ENCODE measurements at regions not wholly inside any gene's neighbourhood (a gene's known extent, or its start where the extent isn't known, plus 50 kb on each side); places are given as distances from the start of the nearest gene placed in this dataset.
"Not testable (repeated sequence)": the region's sequence is repeated elsewhere in the genome, so short reads cannot be mapped to it uniquely, and the experiment has no call there.

DNA sequence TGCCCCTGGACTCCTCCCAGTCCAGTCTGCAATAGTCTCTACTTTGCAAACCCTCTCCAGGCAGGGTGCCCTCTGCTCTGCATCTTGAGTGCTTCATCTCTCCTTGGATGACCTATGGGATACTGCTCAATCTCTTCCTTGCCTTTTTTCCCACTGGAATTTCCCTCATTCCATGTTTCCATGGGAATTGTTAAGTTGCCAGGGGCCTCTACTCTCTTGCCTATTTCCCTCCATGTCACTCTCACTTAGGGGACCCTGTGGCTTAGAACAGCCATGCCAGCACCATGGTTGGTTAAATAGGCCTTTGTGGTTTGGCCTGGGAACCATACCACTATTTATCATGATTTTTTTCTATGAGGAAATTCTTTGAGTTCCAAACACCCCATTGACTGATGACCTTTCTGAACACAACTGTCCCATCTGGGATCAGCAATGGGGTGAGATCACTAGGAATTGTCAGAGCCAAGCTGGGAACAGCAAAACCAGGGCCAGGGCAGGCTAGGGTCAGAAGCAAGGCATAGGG, 91.4 kb upstream of the RBMS1 start:
- no peak for DNase-seq

DNA sequence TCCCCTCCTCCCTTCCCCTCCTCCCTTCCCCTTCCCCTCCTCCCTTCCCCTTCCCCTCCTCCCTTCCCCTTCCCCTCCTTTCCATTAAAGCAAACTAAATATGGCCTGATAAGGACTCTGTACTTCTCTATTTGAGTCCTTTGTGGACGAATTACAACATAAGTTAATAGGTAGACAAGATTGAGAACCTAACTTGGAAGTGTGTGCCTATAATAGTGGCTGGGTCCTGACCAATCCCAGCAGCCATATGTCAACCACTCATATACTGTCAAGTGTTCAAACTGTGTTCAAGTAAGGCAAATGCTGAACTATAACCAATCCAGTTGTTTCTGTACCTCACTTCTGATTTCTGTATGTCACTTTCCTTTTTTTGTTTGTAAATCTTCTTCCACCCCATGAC, 97.1 kb upstream of the RBMS1 start:
- DNase-seq, result no peak

DNA sequence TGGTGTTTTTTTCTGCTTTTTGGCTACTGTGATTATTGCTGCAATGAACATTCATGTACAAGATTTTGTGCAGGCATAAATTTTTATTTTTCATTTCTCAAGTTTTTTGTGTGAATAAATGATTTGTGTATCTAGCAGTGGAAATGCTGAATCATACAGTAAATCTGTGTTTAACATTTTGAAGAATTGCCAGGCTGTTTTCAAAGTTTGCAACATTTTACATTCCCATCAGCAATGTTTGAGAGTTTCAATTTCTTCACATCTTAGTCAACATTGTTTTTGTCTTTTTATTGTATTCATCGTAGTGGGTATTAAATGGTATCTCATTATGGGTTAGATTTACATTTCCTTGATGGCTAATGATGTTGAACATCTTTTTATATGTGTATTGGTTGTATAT, 98.8 kb upstream of the RBMS1 start:
- DNase-seq, result no peak

DNA sequence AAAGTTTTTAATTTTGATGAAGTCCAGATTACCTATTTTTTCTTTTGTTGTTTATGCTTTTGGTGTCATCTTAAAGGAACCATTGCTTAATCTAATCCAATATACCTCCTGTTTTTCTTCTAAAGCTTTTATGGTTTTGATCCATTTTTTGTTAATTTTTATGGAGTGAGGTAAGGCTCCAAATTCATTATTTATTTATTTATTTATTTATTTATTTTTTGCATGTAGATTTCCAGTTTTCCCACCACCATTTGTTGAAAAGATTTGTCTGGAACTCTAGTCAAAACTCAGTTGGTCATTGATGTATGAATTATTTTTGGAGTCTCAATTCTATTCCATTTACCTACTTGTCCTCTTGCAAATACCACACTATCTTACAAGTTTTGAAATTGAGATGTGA, 99.4 kb upstream of the RBMS1 start:
- DNase-seq, result no peak

DNA sequence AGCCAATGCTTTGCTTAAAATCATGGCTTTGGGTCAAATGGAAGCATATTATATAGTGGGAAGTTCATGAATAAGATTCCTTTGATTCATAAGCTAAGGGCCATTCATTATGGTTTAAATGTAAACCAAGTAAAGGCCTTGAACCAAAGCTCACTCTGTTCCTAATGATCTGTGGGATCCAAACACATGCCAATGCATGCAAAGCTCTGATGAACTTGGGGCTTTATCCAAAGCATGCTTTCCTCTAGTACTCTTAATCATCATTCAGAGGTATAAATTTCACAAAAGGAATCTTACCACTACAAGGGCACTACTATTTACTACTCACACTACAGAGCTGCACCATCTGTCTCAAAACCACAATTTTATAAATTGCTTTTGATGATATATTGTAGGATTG, 102.8 kb upstream of the RBMS1 start:
- DNase-seq, result no peak

DNA sequence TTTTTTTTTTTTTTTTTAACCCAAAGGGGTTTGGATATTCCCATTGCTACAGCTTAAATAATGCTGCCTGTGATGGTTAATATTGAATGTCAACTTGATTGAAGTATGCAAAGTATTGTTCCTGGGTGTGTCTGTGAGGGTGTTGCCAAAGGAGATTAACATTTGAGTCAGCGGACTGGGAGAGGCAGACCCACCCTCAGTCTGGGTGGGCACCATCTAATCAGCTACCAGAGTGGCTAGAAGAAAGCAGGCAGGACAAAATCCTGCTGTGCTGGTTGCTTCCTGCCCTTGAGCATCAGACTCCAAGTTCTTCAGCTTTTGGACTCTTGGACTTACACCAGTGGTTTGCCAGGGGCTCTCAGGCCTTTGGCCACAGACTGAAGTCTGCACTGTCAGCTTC, 106.8 kb upstream of the RBMS1 start:
- DNase-seq, result not testable (repeated sequence)

DNA sequence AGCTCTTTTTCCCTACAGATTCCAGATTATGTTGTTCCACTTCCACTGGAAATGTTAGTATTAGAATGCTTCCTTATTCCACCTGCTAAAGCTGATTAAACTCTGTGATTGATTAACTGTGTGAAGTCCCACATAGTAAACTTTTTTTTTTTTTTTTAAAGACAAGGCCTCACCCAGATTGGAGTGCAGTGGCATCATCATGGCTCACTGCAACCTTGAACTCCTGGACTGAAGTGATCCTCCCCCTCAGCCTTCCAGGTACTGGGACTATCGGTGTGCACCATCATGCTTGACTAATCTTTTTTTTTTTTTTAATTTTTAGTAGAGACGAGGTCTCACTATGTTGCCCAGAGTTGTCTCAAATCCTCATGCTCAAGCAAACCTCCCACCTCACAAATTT, 108.5 kb upstream of the RBMS1 start:
- no peak for DNase-seq

DNA sequence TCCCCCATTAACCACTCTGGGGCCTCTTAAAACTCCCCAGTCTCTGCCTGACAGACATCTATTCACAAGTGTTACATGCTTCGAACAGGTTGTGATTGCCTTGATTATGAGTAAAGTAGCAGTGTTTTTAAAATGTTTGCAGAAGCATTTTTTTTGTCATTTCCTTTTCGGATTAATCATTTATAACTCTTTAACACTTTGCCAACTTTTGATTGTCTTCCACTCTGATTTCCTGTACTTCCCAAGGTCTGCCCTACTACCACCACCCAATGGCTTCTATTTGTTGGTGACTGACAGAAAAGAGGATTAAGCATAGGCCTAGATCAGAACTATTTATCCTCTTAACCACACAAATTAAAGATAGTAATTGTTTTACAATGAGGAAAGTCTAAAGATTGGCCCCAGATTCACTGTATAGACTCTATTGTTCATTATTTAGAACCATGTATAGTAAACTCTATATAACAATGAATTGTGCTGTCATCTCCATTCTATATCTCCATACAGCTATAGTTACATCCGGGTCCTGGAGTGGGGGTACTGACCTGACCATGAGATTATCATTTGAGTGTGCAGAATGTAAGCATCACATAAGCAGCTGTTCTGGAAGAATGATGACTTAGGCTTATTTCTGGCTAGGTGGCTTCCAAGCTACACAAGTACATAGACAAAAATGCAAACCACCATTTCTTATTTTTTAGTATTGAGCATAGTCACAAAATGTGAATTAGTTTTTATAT, 110.3 kb upstream of the RBMS1 start:
- DNase-seq, result no peak

DNA sequence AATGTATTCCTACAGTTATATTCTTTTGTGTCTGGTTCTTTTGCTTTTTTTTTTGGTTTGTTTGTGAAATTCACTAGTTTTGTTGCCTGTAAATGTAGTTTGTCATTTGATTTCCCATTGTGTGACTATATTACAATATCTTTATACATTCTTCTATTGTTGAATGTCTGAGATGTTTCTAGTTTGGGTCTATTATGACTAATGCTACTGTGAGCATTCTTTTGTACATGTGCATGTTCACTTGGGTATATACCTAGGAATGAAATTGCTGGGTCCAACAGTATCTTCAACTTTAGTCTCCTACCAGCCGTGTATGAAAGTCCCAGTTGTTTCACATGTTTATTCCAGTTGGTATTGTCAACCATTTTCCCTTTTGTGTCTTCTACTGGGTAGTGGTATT, 112.7 kb upstream of the RBMS1 start:
- no peak for DNase-seq

DNA sequence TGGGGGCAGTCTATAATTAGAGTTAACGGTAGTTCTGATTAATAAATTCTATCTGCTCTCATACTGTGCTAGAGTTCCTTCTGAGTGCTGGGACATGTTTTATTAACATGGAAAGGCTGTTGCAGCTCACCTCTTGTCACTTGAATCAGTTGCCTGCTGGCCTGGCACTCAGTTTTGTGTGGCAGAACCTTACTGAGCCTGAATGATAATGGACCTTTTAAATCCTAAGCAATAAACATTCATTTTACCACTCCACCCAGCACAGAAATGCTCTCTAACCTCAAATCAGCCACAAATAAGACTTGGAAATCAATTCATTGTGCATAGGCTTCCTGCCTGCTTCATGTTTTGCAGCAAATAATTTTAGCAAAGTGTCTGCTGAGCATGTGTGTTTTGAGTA, 115.0 kb upstream of the RBMS1 start:
- no peak for DNase-seq

DNA sequence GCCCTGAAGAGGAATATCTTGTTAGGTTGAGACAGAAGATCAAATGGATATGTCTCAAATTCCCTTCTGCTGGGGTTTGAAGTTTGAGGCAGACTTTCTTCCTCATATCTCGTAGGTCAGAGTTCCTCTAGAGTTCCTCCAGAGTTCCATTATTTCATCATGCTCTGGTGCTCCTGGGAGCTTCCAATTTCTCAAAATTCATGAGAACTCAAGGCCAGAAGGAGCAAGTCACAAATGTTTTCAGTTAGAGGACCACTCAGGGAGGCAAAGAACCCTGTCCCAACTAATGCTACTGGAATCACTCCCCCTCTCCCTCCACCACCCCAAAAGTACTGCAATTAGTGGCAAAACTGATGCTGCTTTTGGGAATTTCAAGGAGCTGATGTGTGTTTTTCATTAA, 115.7 kb upstream of the RBMS1 start:
- no peak for DNase-seq

DNA sequence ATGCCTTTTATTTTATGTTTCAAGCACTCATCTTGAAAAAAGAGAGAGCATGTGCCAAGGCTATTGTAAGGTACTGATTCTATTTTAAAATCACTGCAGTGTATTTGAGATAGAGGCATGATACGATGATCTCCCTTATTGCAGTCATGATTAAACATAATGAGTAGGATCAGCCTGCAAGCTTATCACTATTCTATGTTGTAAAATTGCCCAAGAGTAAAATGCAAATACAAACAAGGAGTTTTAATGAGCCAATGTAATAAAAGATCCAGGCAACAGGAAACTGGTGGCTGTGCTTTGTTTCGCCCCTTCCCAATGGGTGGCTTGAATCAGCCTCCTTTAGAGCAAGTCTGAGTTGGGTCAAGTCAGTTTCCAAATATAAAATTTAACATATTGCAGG, 116.4 kb upstream of the RBMS1 start:
- DNase-seq, result no peak

DNA sequence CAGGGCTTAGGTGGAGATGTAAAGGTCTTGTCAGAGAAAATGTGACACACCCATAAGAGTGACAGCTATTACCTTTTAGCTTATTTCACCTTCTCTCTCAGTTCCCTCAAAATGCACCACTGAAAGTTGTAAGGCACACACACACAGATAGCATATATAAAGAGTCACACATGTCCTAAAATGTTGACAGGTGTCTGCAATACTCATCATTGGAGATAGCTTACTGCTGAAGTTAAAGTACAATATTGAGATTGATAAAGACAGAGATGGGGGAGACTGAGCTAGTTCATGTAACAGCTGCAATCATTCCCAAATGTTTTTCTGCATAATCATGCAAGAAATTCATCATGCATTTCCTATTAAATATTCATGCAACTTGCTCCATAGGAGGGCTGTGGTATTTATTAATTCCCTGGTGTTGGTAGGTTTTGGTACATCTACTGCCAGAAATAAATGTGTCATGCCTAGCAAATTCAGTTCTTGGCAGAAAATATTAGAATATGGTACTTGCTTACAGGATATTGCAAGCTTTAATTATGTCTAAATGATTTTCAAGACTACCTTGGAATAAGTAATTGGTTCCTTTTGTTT, 118.8 kb upstream of the RBMS1 start:
- no peak for DNase-seq

DNA sequence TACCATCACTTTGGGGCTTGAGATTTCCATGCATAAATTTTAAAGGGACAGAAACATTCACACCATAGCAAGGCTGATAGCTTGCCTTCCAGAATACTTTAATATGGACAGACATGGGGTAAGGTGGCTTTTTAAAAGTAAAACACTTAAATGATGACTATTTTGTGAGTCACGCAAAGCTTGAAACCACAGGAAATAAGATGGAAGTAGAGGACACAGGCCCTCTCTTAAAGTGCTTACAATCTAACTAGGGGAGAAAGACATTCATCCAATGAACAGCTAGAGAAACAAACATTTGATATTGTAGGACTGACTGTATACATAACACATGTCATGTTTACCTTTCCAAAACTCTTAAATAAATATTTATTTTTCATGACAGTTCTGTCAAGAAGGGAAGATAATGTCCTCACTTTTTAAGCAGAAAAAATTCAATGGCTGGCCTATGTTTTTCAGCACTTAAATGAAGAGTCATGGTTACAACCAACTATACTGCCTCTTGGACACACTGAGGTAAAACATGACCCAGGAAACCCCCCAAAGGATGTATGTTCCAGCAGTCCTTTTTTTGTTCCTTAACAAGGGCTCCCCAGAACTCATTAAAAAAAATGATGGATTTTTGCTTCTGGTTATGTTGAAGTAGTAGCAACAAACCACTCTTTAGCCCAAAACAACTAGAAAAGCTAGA, 120.0 kb upstream of the RBMS1 start:
- no peak for DNase-seq

DNA sequence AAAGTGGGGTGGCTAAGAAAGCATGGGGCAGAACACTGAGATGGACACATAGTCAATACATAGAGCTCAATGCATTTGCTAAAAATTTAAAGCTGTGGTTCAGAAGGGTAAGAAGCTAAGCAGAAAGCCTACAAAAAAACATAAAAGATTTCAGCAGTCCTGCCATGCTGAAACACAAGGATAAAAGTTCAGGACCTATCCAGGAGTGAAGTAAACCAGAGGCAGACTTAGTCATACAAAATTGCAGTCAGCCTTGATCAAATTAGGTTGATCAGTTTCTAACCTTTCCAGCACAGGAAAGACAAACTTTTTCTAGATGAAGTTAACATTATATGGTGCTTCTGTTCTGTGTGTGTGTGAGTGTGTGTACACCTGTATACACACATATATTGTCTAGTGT, 120.8 kb upstream of the RBMS1 start:
- DNase-seq, result no peak

DNA sequence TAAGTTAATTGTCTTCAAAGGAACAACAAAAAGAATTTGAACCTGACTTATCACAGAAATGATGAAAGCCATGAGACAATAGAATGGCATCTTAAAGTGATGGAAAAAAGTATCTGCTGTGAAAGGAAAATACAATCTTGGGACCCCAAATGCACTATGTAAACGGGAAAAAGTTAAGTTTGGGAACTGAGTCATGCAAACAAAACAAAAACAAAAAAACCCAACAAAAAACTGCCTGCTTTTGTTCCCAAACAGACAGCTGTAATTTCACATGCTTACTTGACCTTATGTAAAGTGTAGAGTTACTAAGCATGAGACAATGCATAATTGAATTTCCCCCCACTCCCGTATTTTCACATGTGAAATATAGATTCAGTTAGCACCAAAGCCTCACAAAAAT, 122.1 kb upstream of the RBMS1 start:
- no peak for DNase-seq

DNA sequence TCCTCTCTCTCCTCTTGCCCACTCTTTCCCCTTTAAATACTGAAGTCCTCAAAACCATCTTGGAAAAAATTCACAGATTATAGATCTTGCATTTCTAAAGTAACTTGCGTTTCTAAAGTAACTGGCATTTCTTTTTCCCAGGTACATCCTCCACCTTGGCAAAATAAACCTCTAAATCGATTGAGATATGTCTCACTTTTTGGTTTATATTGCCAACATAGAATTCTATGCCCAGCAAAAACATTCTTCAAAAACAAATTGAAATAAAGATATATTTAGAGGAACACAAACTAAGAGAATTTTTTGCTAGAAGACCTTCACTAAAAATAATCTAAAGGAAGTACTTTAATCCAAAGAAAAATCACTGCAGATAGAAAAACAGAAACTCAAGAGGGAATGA, 122.5 kb upstream of the RBMS1 start:
- no peak for DNase-seq

DNA sequence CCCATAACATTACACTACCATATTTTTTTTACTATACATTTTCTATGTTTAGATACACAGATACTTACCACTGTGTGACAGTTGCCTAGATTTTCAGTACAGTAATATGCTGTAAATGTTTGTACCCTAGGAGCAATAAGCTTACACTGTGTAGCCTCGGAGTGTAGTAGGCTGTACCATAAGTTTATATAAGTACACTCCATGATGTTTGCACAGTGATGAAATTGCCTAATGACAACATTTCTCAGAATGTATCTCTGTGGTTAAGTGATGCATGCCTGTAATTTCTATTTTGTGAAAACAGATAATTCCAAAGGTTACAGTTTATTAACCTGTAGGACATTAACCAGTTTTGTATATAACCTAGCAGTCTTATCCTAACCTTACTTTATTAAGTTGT, 128.1 kb upstream of the RBMS1 start:
- DNase-seq, result no peak

DNA sequence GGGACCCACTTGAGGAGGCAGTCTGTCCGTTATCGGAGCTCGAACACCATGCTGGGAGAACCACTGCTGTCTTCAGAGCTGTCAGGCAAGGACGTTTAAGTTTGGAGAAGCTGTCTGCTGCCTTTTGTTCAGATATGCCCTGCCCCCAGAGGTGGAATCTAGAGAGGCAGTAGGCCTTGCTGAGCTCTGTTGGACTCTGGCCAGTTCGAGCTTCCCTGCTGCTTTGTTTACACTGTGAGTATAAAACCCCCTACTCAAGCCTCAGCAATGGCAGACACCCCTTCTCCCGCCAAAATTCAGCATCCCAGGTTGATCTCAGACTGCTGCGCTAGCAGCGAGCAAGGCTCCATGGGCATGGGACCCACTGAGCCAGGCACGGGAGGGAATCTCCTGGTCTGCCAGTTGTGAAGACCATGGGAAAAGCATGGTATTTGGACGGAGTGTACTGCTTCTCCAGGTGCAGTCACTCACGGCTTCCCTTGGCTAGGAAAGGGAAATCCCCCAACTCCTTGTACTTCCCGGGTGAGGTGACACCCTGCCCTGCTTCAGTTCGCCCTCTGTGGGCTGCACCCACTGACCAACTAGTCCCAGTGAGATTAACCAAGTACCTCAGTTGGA, 134.5 kb upstream of the RBMS1 start:
- DNase-seq, result not testable (repeated sequence)

DNA sequence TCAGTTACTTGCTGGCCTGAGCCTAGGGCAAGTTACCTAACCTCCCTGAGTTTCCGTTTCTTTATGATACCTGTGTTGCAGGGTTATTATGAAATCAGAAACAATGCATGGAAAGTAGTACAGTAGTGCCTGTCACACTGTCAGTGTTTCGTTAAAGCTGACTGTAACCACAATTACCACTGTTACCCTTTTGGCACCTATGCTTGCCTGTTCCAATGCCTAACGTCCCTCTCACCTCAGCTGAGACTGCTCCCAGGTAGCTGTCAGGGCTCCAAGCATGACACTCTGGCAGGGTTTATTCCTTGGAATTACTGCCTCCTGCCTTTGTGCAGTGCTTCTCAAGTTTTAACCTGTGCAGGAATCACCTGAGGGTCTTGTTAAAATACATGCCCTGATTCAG, 135.2 kb upstream of the RBMS1 start:
- DNase-seq, result no peak

DNA sequence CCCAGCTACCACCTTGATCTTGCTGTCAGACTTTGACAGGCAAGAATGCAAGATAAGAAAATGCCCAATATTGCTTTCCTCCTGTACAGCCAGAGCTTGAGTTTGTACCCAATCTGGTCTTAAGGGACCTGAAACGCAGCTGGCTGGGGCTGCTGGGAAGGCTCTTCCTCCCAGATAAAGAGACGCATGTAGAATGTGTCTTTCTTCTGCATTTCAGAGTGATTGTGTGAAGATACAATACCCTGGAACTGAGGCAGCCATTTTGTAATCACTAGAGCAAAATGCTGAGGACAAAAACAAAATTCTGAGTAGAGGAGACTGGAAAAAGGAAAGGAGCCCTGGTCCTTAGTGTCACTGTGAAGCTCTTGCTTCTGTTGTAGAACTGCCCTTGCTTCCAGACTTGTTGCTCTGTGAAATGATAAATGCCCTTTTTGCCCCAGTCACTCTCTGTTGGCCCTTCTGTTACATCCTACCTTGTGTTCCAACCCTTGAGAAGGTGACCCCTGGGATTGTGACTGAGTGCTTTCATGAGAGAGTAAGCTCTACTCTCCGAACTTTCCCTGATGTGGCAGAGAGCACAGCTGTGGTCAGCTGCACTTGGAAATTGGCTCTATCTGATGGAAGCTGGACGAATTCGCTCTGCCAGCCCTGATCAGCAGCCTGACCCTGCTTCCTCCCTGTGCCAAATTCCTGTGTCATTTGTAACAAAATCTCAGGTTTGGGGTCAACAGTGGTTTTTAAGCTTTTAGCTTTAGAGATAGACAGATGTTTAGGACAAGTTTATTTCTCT, 137.4 kb upstream of the RBMS1 start:
- no peak for DNase-seq

DNA sequence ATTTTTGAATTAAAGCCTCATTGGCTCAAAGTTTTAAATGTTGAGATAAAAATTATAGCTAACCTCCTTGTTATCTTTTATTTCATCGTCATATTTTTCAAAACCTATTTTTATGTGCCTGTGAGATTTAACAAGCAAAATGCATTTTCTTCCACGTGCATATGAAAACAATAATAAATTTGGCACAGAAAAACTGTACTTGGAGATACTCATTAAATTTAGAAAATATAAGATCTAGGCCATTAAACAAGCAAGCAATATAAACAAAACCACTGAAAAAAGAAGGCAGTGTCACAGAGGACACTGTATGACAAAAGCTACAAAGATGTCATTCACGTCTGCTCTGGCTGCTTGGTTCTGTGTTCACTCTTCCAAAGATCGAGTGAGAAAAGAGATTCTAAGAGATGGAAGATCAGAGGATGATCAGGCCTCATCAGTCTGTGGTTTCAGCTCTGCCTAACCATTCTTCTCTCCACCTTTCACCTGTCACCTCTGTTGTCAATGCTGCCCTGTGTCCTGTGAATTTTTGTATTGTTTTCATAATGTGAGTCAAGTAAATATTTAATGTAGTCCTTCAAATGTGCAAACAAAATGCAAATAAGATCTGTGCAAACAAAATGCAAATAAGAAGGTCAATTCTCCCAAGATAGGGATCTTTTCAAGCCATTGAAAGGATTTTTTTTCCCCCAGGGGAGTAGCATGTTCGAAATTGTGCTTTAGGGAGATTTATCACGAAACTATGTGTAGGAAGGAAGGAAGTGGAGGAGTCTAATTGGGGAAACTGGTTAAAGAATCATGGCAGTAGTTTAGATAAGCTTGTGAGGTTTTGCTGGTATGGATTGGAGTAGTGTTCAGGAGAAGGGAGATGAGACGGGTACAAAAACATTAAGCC, 138.7 kb upstream of the RBMS1 start:
- no peak for DNase-seq

All from stimulated activated CD4-positive, alpha-beta T cell treated with anti-CD3 and anti-CD28 coated beads, Interleukin-15, amount 100 ng/mL, for 24 hours (primary cell).